IMR-90 (cell line): ENCODE measurements at regions not wholly inside any gene's neighbourhood (a gene's known extent, or its start where the extent isn't known, plus 50 kb on each side); places are given as distances from the start of the nearest gene placed in this dataset.

Source experiments
- ATAC-seq: fragments of 200-7000 bp; cut with Tn5 transposase; 2 replicates; pipeline ENCODE4 v1.9.1; 2020; ENCODE audit warnings: low read depth, mild to moderate bottlenecking, moderate library complexity
- BruUV-seq: library from RNA; stranded (reverse); fragments of 400-500 nt; replicated peaks from 2 replicates; lab custom pipeline; 2021; lab: Mats Ljungman, UMichigan
- CTCF ChIA-PET: fragments of 300-600 bp; formaldehyde crosslinking; extraction: SDS; loops from one replicate; lab custom pipeline; 2021; ENCODE audit warnings: antibody characterized with exemption; lab: Yijun Ruan, JAX
- POLR2A ChIA-PET: fragments of 300-600 bp; sonication (Branson Sonifier 250); formaldehyde crosslinking; loops from one replicate; lab custom pipeline; 2022; ENCODE audit warnings: antibody characterized with exemption; ENCODE audit not compliant: unreplicated experiment; lab: Charles Lee
- DNase-seq: peaks from one replicate; pipeline ENCODE4 v3.0.0; 2013
- H2AFZ ChIP-seq: replicated peaks from 2 replicates; pipeline ENCODE3; 2013; ENCODE audit warnings: low read length, mild to moderate bottlenecking; ENCODE audit not compliant: poor library complexity
- H2AK5ac ChIP-seq: 2 replicates; pipeline ENCODE4 v1.6.1; 2013; ENCODE audit warnings: low read depth, low read length, inconsistent platforms
- H2AK9ac ChIP-seq: replicated peaks from 2 replicates; pipeline ENCODE3; 2013; ENCODE audit warnings: mild to moderate bottlenecking, low read depth, low read length, moderate library complexity; ENCODE audit not compliant: poor library complexity
- H2BK120ac ChIP-seq: 2 replicates; pipeline ENCODE4 v1.6.1; 2013; ENCODE audit warnings: low read depth, low read length, inconsistent platforms
- H2BK15ac ChIP-seq: 3 replicates; pipeline ENCODE4 v1.6.1; 2013; ENCODE audit warnings: low read depth, low read length, inconsistent platforms
- H2BK20ac ChIP-seq: 2 replicates; pipeline ENCODE4 v1.6.1; 2013; ENCODE audit warnings: low read depth, mild to moderate bottlenecking, inconsistent platforms, low read length, moderate library complexity
- H2BK5ac ChIP-seq: 2 replicates; pipeline ENCODE4 v1.6.1; 2013; ENCODE audit warnings: mild to moderate bottlenecking, low read depth, low read length, inconsistent platforms; ENCODE audit not compliant: poor library complexity, severe bottlenecking
- H3K14ac ChIP-seq: replicated peaks from 2 replicates; pipeline ENCODE4 v1.6.1; 2013; ENCODE audit warnings: low read depth, low read length, inconsistent platforms
- H3K18ac ChIP-seq: 2 replicates; pipeline ENCODE4 v1.6.1; 2013; ENCODE audit warnings: low read depth, low read length, control low read depth
- H3K23ac ChIP-seq: 2 replicates; pipeline ENCODE4 v1.6.1; 2013; ENCODE audit warnings: low read depth, low read length, inconsistent platforms
- H3K27ac ChIP-seq: 2 replicates; pipeline ENCODE4 v1.5.1; 2013; ENCODE audit warnings: mild to moderate bottlenecking, control low read depth, low read length; ENCODE audit not compliant: insufficient read depth
- H3K27me3 ChIP-seq: 2 replicates; pipeline ENCODE4 v1.6.1; 2013; ENCODE audit warnings: low read length; ENCODE audit not compliant: control insufficient read depth, insufficient read depth
- H3K36me3 ChIP-seq: 2 replicates; pipeline ENCODE4 v1.6.1; 2013; ENCODE audit warnings: low read length, mixed read lengths; ENCODE audit not compliant: control insufficient read depth, insufficient read depth
- H3K4ac ChIP-seq: 2 replicates; pipeline ENCODE4 v1.6.1; 2013; ENCODE audit warnings: low read depth, low read length, inconsistent platforms
- H3K4me1 ChIP-seq: 2 replicates; pipeline ENCODE4 v1.6.1; 2013; ENCODE audit warnings: low read length, mixed read lengths; ENCODE audit not compliant: control insufficient read depth, insufficient read depth
- H3K4me2 ChIP-seq: 2 replicates; pipeline ENCODE4 v1.6.1; 2013; ENCODE audit warnings: low read depth, mild to moderate bottlenecking, control low read depth, low read length, moderate library complexity
- H3K4me3 ChIP-seq: 2 replicates; pipeline ENCODE4 v1.5.1; 2013; ENCODE audit warnings: low read depth, mild to moderate bottlenecking, control low read depth, low read length, moderate library complexity; ENCODE audit not compliant: insufficient read depth
- H3K56ac ChIP-seq: 2 replicates; pipeline ENCODE4 v1.6.1; 2013; ENCODE audit warnings: low read length, inconsistent platforms; ENCODE audit not compliant: insufficient read depth; ENCODE audit errors: extremely low read depth
- H3K79me1 ChIP-seq, 2 experiments: 2 replicates each; pipeline ENCODE4 v1.6.1; 2013; ENCODE audit warnings: low read length in 2 of 2, inconsistent platforms in 1 of 2, low read depth in 1 of 2
- H3K9ac ChIP-seq: 2 replicates; pipeline ENCODE4 v1.6.1; 2013; ENCODE audit warnings: low read depth, low read length, control low read depth
- H3K9me1 ChIP-seq: 2 replicates; pipeline ENCODE4 v1.6.1; 2013; ENCODE audit warnings: low read length, inconsistent platforms; ENCODE audit not compliant: insufficient read depth
- H3K9me3 ChIP-seq: 2 replicates; pipeline ENCODE4 v1.6.1; 2013; ENCODE audit warnings: low read length; ENCODE audit not compliant: control insufficient read depth, insufficient read depth
- H4K20me1 ChIP-seq: 2 replicates; pipeline ENCODE4 v1.6.1; 2013; ENCODE audit warnings: low read length, inconsistent platforms; ENCODE audit not compliant: insufficient read depth
- H4K5ac ChIP-seq: 2 replicates; pipeline ENCODE4 v1.6.1; 2013; ENCODE audit warnings: mild to moderate bottlenecking, low read depth, low read length, control low read depth
- H4K8ac ChIP-seq, 2 experiments: 2 replicates each; pipeline ENCODE4 v1.6.1; 2013; ENCODE audit warnings: low read depth in 2 of 2, low read length in 2 of 2, control low read depth in 1 of 2, inconsistent platforms in 1 of 2
- H4K91ac ChIP-seq: 2 replicates; pipeline ENCODE4 v1.6.1; 2013; ENCODE audit warnings: low read depth, low read length, inconsistent platforms; ENCODE audit not compliant: insufficient read depth
- BHLHE40 ChIP-seq: fragments of 150-350 bp; IDR thresholded peaks from 2 replicates; pipeline ENCODE4 v1.6.1; 2016; ENCODE audit warnings: mild to moderate bottlenecking, low read depth, low read length
- ELK1 ChIP-seq: fragments of 150-350 bp; IDR thresholded peaks from 2 replicates; pipeline ENCODE4 v1.6.1; 2016; ENCODE audit warnings: low read depth, mild to moderate bottlenecking, low read length, moderate library complexity, borderline replicate concordance
- FOS ChIP-seq: fragments of 150-350 bp; IDR thresholded peaks from 2 replicates; pipeline ENCODE4 v1.6.1; 2016; ENCODE audit warnings: low read depth, low read length
- MAZ ChIP-seq: IDR thresholded peaks from 2 replicates; pipeline ENCODE4 v1.6.1; 2012; ENCODE audit warnings: low read depth, mild to moderate bottlenecking, low read length, improper control_type of control experiment, moderate library complexity, borderline replicate concordance
- POLR2A ChIP-seq: IDR thresholded peaks from 2 replicates; pipeline ENCODE4 v1.6.1; 2012; ENCODE audit warnings: mild to moderate bottlenecking, low read depth, low read length
- RAD21 ChIP-seq: IDR thresholded peaks from 2 replicates; pipeline ENCODE4 v1.6.1; 2012; ENCODE audit warnings: low read length, improper control_type of control experiment
- RCOR1 ChIP-seq: IDR thresholded peaks from 2 replicates; pipeline ENCODE4 v1.6.1; 2012; ENCODE audit warnings: mild to moderate bottlenecking, low read length, improper control_type of control experiment; ENCODE audit not compliant: insufficient replicate concordance
- WGBS, 2 experiments: methylation state at CpG; one replicate each; pipeline versions ENCODE4 v1.1.5 to v1.1.7; 2013; ENCODE audit warnings: missing lambda C conversion rate in 2 of 2; ENCODE audit not compliant: insufficient read length in 1 of 2; ENCODE audit errors: extremely low coverage in 2 of 2; 5-methylcytosine and 5-hydroxymethylcytosine counted together
- dilution Hi-C: fragments of 300-500 bp; cut with HindIII; formaldehyde crosslinking; loops from one replicate; pipeline ENCODE4 v1.14.3; 2018; ENCODE audit warnings: low sequenced_read_pairs; ENCODE audit not compliant: unreplicated experiment
- in situ Hi-C: fragments of 300-500 bp; cut with MboI; formaldehyde crosslinking; loops from 3 replicates; pipeline ENCODE4 v1.14.3; 2019; ENCODE audit warnings: low sequenced_read_pairs, inconsistent platforms, mixed read lengths
- intact Hi-C: fragments of 100-400 bp; cut with micrococcal nuclease; formaldehyde crosslinking; loops from 2 replicates; pipeline ENCODE4 v1.10.0; 2022

DNA sequence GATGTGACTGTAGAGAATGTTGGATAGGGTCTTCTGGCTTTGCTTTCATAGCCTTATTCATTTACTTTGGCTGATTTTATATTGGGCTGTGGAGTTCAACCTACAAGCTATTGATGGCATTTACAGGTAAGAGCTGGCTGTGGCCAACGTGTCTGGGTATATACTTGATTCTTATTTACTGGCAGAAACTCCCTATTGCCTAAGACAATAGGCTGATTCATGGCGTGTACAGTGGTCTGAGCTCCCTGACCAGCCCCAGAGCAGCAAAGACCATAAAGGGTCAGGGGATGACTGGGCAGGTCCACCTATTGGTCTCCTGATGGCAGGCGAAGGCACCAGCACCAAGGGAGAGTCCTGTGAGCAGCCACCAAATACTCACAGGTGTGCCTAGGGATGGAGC lies 190.2 kb upstream of the DMRTA1 start:
- no peaks in the 10 kb centered on the region for H3K36me3 ChIP-seq
- DNase-seq, result no peak
- no peaks in the 10 kb centered on the region for H3K79me1 ChIP-seq
- no peak for TF ChIP-seq ELK1
- no peak for TF ChIP-seq RCOR1
- no peak for TF ChIP-seq POLR2A
- TF ChIP-seq BHLHE40, result no peak
- no peak for TF ChIP-seq RAD21
- no peak for TF ChIP-seq FOS
- no peak for TF ChIP-seq MAZ
- H3K56ac ChIP-seq, result no peak overlapping the region
- no peaks in the 10 kb centered on the region for H3K4me1 ChIP-seq
- no peak overlapping the region for H2BK120ac ChIP-seq
- no peak overlapping the region for H2BK20ac ChIP-seq
- peaks cover 2% of the 10 kb centered on the region for H3K9me3 ChIP-seq
- H3K9ac ChIP-seq, result no peak overlapping the region
- no peak overlapping the region for H4K5ac ChIP-seq
- ChIA-PET CTCF (no interaction called here), POLR2A (no interaction called here)
- H3K4me3 ChIP-seq, result no peak overlapping the region
- no peak overlapping the region for H2AFZ ChIP-seq
- no peaks in the 10 kb centered on the region for H3K9me1 ChIP-seq
- in situ Hi-C loops (loop anchor here (10.0 to 25.0 kb wide), 2 partner anchors 198 to 944 kb away; partner anchors contain the start of gene IFNA5), intact Hi-C loops (no loop called here), dilution Hi-C loops (no loop called here)
- H3K27ac ChIP-seq, result no peak overlapping the region
- no peak overlapping the region for H2AK5ac ChIP-seq
- H3K14ac ChIP-seq, result no peak overlapping the region
- no peak overlapping the region for H3K18ac ChIP-seq
- H2BK5ac ChIP-seq, result no peak overlapping the region
- H3K4me2 ChIP-seq, result no peak overlapping the region
- no peaks in the 10 kb centered on the region for H4K20me1 ChIP-seq
- H3K27me3 ChIP-seq, result peaks cover 7% of the 10 kb centered on the region
- WGBS, 2 experiments, result no CpG with 5 or more reads among the region's 3 CpGs
- H3K4ac ChIP-seq, result no peak overlapping the region
- H4K8ac ChIP-seq, result no peak overlapping the region
- H2AK9ac ChIP-seq, result no peak overlapping the region
- no peak overlapping the region for H4K91ac ChIP-seq
- no peak overlapping the region for H3K23ac ChIP-seq
- ATAC-seq, result no peak
- no peak overlapping the region for H2BK15ac ChIP-seq
- no TSS peak for BruUV-seq
